ENCODE measurements at regions not wholly inside any gene's neighbourhood (a gene's known extent, or its start where the extent isn't known, plus 50 kb on each side); places are given as distances from the start of the nearest gene placed in this dataset.

DNA sequence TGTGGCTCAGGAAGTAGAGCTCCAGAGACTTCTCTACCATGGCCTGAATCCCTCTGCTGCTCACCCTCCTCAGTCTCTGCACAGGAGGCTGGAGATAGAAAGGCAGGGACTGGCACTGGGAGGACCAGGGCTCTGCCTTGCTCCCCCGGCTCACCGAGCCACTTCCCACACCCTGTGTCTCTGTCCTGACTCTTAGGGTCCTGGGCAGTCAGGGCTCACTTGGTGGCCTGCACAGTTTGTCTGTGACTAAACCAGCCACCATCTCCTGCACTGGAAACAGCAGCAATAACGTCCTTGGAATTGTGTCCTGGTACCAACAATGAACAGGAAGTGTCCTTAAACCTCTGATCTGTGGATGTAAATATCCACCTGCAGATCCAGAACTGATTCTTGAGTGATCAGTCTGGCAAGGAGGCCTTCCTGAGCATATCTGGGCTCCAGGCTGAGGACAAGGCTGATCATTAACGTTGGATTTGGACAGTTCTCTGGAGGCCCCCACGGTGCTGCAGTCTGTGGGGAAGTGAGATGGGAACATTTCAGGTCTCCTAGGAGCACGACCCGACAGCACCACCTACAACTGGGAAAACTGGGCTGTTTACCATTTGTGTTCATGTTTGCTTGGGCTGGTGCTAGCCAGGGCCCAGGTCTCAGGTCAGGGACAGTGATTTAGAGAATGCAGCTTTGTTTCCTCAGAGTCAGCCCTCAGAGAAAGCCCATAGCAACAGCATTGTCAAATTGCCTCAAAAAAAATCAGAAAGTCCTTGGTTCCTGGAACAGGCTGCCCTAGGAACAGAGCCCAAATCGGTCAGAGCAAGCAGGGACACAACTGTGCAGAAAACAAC is 82.5 kb downstream of the ZNF280B start (continued):
- TF ChIP-seq KLF13 (CRISPR knock-in tag; IDR thresholded peaks at IDR 0.05) = no peak
- TF ChIP-seq ZNF609 (CRISPR knock-in tag; IDR thresholded peaks at IDR 0.05; ENCODE audit: borderline replicate concordance) = peak; percentile 66; the same call in 1 of the 2 replicates
- TF ChIP-seq WIZ (CRISPR knock-in tag; IDR thresholded peaks at IDR 0.05) = no peak
- no peak for TF ChIP-seq ISX (CRISPR knock-in tag; conservative IDR thresholded peaks at IDR 0.05)
- no peak for TF ChIP-seq NFIC (IDR thresholded peaks at IDR 0.05; ENCODE audit: low read length)
- TF ChIP-seq ZC3H4 (CRISPR knock-in tag; IDR thresholded peaks at IDR 0.05; ENCODE audit: borderline replicate concordance) = no peak
- TF ChIP-seq, protein P1, sequence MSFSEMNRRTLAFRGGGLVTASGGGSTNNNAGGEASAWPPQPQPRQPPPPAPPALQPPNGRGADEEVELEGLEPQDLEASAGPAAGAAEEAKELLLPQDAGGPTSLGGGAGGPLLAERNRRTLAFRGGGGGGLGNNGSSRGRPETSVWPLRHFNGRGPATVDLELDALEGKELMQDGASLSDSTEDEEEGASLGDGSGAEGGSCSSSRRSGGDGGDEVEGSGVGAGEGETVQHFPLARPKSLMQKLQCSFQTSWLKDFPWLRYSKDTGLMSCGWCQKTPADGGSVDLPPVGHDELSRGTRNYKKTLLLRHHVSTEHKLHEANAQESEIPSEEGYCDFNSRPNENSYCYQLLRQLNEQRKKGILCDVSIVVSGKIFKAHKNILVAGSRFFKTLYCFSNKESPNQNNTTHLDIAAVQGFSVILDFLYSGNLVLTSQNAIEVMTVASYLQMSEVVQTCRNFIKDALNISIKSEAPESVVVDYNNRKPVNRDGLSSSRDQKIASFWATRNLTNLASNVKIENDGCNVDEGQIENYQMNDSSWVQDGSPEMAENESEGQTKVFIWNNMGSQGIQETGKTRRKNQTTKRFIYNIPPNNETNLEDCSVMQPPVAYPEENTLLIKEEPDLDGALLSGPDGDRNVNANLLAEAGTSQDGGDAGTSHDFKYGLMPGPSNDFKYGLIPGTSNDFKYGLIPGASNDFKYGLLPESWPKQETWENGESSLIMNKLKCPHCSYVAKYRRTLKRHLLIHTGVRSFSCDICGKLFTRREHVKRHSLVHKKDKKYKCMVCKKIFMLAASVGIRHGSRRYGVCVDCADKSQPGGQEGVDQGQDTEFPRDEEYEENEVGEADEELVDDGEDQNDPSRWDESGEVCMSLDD (CRISPR knock-in tag; IDR thresholded peaks at IDR 0.05; ENCODE audit: borderline replicate concordance) = no peak
- peak; percentile 42; the same call in 1 of the 2 replicates for TF ChIP-seq TBX2 (CRISPR knock-in tag; IDR thresholded peaks at IDR 0.05; ENCODE audit: borderline replicate concordance)
- 0 out of 2 replicates have a peak, but pooled peaks have one; percentile 41 for TF ChIP-seq GATAD2A (CRISPR knock-in tag; IDR thresholded peaks at IDR 0.05)
- TF ChIP-seq, protein P2, sequence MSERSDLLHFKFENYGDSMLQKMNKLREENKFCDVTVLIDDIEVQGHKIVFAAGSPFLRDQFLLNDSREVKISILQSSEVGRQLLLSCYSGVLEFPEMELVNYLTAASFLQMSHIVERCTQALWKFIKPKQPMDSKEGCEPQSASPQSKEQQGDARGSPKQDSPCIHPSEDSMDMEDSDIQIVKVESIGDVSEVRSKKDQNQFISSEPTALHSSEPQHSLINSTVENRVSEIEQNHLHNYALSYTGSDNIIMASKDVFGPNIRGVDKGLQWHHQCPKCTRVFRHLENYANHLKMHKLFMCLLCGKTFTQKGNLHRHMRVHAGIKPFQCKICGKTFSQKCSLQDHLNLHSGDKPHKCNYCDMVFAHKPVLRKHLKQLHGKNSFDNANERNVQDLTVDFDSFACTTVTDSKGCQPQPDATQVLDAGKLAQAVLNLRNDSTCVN (CRISPR knock-in tag; IDR thresholded peaks at IDR 0.05; ENCODE audit: borderline replicate concordance) = peak; percentile 84; the same call in 1 of the 2 replicates
- no peak; the same call in 1 of the 2 replicates for TF ChIP-seq ZNF264 (CRISPR knock-in tag; IDR thresholded peaks at IDR 0.05)
- peak; percentile 72; the same call in 1 of the 2 replicates for TF ChIP-seq FOXK1 (CRISPR knock-in tag; IDR thresholded peaks at IDR 0.05; ENCODE audit: borderline replicate concordance, low read depth)
- TF ChIP-seq, protein P3, sequence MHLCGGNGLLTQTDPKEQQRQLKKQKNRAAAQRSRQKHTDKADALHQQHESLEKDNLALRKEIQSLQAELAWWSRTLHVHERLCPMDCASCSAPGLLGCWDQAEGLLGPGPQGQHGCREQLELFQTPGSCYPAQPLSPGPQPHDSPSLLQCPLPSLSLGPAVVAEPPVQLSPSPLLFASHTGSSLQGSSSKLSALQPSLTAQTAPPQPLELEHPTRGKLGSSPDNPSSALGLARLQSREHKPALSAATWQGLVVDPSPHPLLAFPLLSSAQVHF (CRISPR knock-in tag; IDR thresholded peaks at IDR 0.05) = no peak
- no peak for TF ChIP-seq ZNF333 (CRISPR knock-in tag; IDR thresholded peaks at IDR 0.05; ENCODE audit: borderline replicate concordance)
- TF ChIP-seq MLLT10 (CRISPR knock-in tag; IDR thresholded peaks at IDR 0.05) = no peak
- no peak for TF ChIP-seq TFE3 (CRISPR knock-in tag; IDR thresholded peaks at IDR 0.05)

Data from HepG2 (cell line).